GM12891 (cell line): ENCODE measurements at regions not wholly inside any gene's neighbourhood (a gene's known extent, or its start where the extent isn't known, plus 50 kb on each side); places are given as distances from the start of the nearest gene placed in this dataset.

Experiments used
- POLR2A ChIP-seq: IDR thresholded peaks from 2 replicates; pipeline ENCODE4 v1.6.1; 2011; ENCODE audit warnings: low read depth, low read length, control low read depth
- POLR2AphosphoS5 ChIP-seq: IDR thresholded peaks from 2 replicates; pipeline ENCODE4 v1.6.1; 2011; ENCODE audit warnings: low read depth, low read length, control low read depth

- no peak for TF ChIP-seq POLR2A
- no peak for TF ChIP-seq POLR2AphosphoS5
These were observed 79.9 kb upstream of the BHLHE23 start for GRCh38 chr20:63086421-63087235.
